CD4-positive, alpha-beta T cell (primary cell): ENCODE measurements at regions not wholly inside any gene's neighbourhood (a gene's known extent, or its start where the extent isn't known, plus 50 kb on each side); places are given as distances from the start of the nearest gene placed in this dataset.

Experiments
- ATAC-seq: fragments of 200-7000 bp; cut with Tn5 transposase; one replicate; pipeline ENCODE4 v1.10.0; 2022; ENCODE audit warnings: mild to moderate bottlenecking; ENCODE audit not compliant: poor library complexity
- CTCF ChIA-PET: fragments of 350-600 bp; sonication (Branson Sonifier 250); formaldehyde crosslinking; loops from one replicate; lab custom pipeline; 2021; ENCODE audit warnings: antibody characterized with exemption, inconsistent platforms; lab: Charles Lee
- POLR2A ChIA-PET: fragments of 350-600 bp; sonication (Branson Sonifier 250); formaldehyde crosslinking; loops from one replicate; lab custom pipeline; 2021; ENCODE audit warnings: antibody characterized with exemption, inconsistent platforms; lab: Charles Lee
- DNase-seq, 14 experiments: peaks; one replicate each; pipeline ENCODE4 v3.0.0-alpha.2; 2013 to 2020; ENCODE audit warnings: mixed read lengths in 2 of 14
- H3K27ac ChIP-seq, 2 donors: one replicate each; pipeline versions ENCODE4 v1.5.1 to v1.7.0; 2013; ENCODE audit warnings: low read length in 2 of 2, low read depth in 1 of 2, mild to moderate bottlenecking in 1 of 2
- H3K27me3 ChIP-seq, 2 experiments: 1 replicate in 1 of 2; 2 replicates in 1 of 2; pipeline versions ENCODE4 v1.6.1 to v1.7.0; 2013; ENCODE audit warnings: low read length in 2 of 2, control low read depth in 1 of 2, mild to moderate bottlenecking in 1 of 2, moderate library complexity in 1 of 2; ENCODE audit not compliant: insufficient read depth in 2 of 2, control insufficient read depth in 1 of 2
- H3K36me3 ChIP-seq: one replicate; pipeline ENCODE4 v1.6.1; 2013; ENCODE audit warnings: low read length, control low read depth; ENCODE audit not compliant: insufficient read depth
- H3K4me1 ChIP-seq: one replicate; pipeline ENCODE4 v1.6.1; 2013; ENCODE audit warnings: low read length, control low read depth; ENCODE audit not compliant: insufficient read depth
- H3K4me3 ChIP-seq: one replicate; pipeline ENCODE4 v1.5.1; 2013; ENCODE audit warnings: mild to moderate bottlenecking, low read length, moderate library complexity
- H3K9me3 ChIP-seq, 2 experiments: 1 replicate in 1 of 2; 2 replicates in 1 of 2; pipeline versions ENCODE4 v1.6.1 to v1.7.0; 2013; ENCODE audit warnings: low read length in 2 of 2, mild to moderate bottlenecking in 2 of 2, control low read depth in 1 of 2, moderate library complexity in 1 of 2; ENCODE audit not compliant: control insufficient read depth in 1 of 2, insufficient read depth in 1 of 2
- H3K27ac Mint-ChIP-seq: one replicate; pipeline ENCODE4 v1.8.0; 2020; ENCODE audit warnings: mixed read lengths
- H3K27me3 Mint-ChIP-seq: one replicate; pipeline ENCODE4 v1.8.0; 2021; ENCODE audit warnings: mixed read lengths
- H3K36me3 Mint-ChIP-seq: one replicate; pipeline ENCODE4 v1.8.0; 2021; ENCODE audit warnings: low read depth, mixed read lengths
- H3K4me1 Mint-ChIP-seq: one replicate; pipeline ENCODE4 v1.8.0; 2021; ENCODE audit warnings: low read depth, mixed read lengths
- H3K4me3 Mint-ChIP-seq: one replicate; pipeline ENCODE4 v1.8.0; 2020; ENCODE audit warnings: mild to moderate bottlenecking, mixed read lengths
- H3K9me3 Mint-ChIP-seq: one replicate; pipeline ENCODE4 v1.8.0; 2020; ENCODE audit warnings: mixed read lengths
- intact Hi-C, 2 experiments: fragments of 100-400 bp; cut with DNase I in 1 of 2; cut with micrococcal nuclease in 1 of 2; formaldehyde crosslinking; loops; one replicate each; pipeline versions ENCODE4 v1.15.1 to v1.9.0; 2023 to 2025; cut with DNase I, micrococcal nuclease
- TF ChIP-seq, protein P1 (sequence below): fragments of 200-600 bp; IDR thresholded peaks from one replicate; pipeline ENCODE4 v1.8.0; 2022; ENCODE audit warnings: antibody characterized with exemption, mild to moderate bottlenecking

DNA sequence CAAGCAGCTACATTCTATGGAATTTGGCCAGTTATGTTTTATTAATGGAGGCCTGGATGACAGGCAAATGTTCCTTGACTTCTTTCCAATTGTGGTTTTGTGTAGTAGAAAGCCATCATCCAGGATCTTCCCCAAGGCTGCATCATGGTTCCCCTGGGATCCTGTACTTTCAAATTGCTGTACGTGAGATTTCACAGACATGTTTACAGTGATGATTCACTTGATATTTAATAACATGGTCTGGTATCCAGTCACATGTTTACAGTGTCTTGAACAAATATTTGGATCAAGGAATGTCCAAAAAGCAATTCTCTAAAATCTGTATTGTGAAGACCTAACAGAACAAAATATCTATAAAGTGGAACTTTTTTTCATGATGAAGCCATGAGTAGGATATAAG lies 68.3 kb upstream of the ST6GALNAC3 start:
- Histone ChIP-seq H3K27ac (no peak overlapping the region), H3K36me3 (no peaks in the 10 kb centered on the region), H3K9me3 (no peaks in the 10 kb centered on the region), H3K4me1 (no peaks in the 10 kb centered on the region), H3K27me3 (no peaks in the 10 kb centered on the region), H3K4me3 (no peak overlapping the region)
- H3K27me3 Mint-ChIP-seq = no peaks in the 10 kb centered on the region
- H3K9me3 Mint-ChIP-seq = no peaks in the 10 kb centered on the region
- H3K4me3 Mint-ChIP-seq = no peak overlapping the region
- H3K4me1 Mint-ChIP-seq = no peaks in the 10 kb centered on the region
- CTCF ChIA-PET = no interaction called here
- intact Hi-C loops = no loop called here
- no peaks in the 10 kb centered on the region for H3K36me3 Mint-ChIP-seq
- TF ChIP-seq, protein P1, sequence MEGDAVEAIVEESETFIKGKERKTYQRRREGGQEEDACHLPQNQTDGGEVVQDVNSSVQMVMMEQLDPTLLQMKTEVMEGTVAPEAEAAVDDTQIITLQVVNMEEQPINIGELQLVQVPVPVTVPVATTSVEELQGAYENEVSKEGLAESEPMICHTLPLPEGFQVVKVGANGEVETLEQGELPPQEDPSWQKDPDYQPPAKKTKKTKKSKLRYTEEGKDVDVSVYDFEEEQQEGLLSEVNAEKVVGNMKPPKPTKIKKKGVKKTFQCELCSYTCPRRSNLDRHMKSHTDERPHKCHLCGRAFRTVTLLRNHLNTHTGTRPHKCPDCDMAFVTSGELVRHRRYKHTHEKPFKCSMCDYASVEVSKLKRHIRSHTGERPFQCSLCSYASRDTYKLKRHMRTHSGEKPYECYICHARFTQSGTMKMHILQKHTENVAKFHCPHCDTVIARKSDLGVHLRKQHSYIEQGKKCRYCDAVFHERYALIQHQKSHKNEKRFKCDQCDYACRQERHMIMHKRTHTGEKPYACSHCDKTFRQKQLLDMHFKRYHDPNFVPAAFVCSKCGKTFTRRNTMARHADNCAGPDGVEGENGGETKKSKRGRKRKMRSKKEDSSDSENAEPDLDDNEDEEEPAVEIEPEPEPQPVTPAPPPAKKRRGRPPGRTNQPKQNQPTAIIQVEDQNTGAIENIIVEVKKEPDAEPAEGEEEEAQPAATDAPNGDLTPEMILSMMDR = no peak
- no peak for DNase-seq
- ATAC-seq = no peak
- no peak overlapping the region for H3K27ac Mint-ChIP-seq
- POLR2A ChIA-PET = no interaction called here

DNA sequence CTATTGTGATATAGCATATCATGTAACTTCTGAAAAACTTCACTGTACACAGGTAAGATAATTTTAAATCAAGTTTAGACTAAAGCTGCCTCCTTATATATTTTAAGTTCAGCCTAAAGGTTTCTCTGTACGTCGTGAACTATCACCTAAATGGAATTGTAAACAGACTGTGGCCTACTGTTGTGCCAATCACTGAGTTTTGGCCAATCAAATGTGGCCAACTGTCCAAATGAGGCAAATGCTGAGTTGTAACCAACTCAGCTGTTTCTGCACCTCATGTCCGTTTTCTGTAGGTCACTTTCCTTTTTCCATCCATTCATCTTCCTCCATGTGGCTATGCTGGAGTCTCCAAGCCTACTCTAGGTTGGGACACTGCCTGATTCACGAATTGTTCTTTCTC lies 63.7 kb upstream of the ST6GALNAC3 start:
- intact Hi-C loops = no loop called here
- no peak for ATAC-seq
- H3K4me1 ChIP-seq = no peaks in the 10 kb centered on the region
- Mint-ChIP-seq H3K9me3 (no peaks in the 10 kb centered on the region), H3K4me3 (no peak overlapping the region), H3K4me1 (no peaks in the 10 kb centered on the region), H3K36me3 (no peaks in the 10 kb centered on the region), H3K27ac (no peak overlapping the region), H3K27me3 (no peaks in the 10 kb centered on the region)
- ChIA-PET POLR2A (no interaction called here), CTCF (no interaction called here)
- no peaks in the 10 kb centered on the region for H3K27me3 ChIP-seq
- H3K27ac ChIP-seq = no peak overlapping the region
- H3K36me3 ChIP-seq = no peaks in the 10 kb centered on the region
- no peak for DNase-seq
- TF ChIP-seq, protein P1 = no peak
- no peaks in the 10 kb centered on the region for H3K9me3 ChIP-seq
- H3K4me3 ChIP-seq = no peak overlapping the region

DNA sequence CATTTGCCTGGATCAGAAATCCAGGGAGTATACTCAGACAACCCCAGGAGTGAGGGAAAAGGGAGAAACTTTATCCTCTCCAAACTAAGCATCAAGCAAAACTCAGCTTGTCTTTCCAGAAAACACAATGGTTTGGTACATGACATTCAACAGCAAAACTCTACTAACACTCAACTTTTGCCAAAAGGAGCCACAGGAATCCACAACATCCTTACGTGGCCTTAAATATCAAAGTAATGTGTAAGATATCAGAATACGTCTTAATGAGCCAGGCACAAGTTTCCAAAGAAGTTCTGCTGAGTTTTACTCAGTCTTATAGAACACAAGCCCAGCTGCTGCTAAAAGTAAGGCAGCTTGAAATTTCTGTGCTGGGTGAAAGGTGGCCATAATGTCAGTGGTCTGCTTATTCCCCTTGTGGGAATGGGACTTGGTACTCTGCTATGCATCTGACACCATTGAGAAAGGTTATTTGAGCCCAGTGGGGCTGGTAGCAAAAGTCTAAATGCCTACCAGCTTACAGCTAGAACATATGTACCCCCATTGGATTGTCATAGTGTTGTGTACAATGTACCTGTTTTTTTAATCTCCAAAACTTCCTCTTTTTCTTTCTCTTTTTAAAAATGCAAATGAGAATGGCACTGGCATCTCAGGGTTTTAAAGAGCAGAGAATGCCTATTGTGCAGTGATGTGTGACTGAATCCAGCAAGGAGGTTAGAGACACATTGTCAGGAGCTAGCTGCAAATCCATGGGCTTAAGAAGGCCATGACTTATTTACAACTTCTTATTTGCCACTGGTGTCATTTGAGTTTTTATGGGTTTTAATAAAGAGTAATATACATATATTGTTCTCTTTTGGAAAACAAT lies 62.0 kb upstream of the ST6GALNAC3 start:
- DNase-seq (no peak), ATAC-seq (no peak)
- ChIA-PET CTCF (no interaction called here), POLR2A (no interaction called here)
- Mint-ChIP-seq H3K27me3 (no peaks in the 10 kb centered on the region), H3K9me3 (no peaks in the 10 kb centered on the region), H3K36me3 (no peaks in the 10 kb centered on the region), H3K4me3 (no peak overlapping the region), H3K27ac (no peak overlapping the region), H3K4me1 (no peaks in the 10 kb centered on the region)
- H3K9me3 ChIP-seq = no peaks in the 10 kb centered on the region
- H3K27me3 ChIP-seq = no peaks in the 10 kb centered on the region
- no peak overlapping the region for H3K4me3 ChIP-seq
- no peaks in the 10 kb centered on the region for H3K4me1 ChIP-seq
- TF ChIP-seq, protein P1 = no peak
- intact Hi-C loops = no loop called here
- no peaks in the 10 kb centered on the region for H3K36me3 ChIP-seq
- H3K27ac ChIP-seq = no peak overlapping the region
